ENCODE measurements at regions not wholly inside any gene's neighbourhood (a gene's known extent, or its start where the extent isn't known, plus 50 kb on each side); places are given as distances from the start of the nearest gene placed in this dataset.
A peak's percentile ranks its signal among the peaks of the same experiment; 100 is the strongest.

DNA sequence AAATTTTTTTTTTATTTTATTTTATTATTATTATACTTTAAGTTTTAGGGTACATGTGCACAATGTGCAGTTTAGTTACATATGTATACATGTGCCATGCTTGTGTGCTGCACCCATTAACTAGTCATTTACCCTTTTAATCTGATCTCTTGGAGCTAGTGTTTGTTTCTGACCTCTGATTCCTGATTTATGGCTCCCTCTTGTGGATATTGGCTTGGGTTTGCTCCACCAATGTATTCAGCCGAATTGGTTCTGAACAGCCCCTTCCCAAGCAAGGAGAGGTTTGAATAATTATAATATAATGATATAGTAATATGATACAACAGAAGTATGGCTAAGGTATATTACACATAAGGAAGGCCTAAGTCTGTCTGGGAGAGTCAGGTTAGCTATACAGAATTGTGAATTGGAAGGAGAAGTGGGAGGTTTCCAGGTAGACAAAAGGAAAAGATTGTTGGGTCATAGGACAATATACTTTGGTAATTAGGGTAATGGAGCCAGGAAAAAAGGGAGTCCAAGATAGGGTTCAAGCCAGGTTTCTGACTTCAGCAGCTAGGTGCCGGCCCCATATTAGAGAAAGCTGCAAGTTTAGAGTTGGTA, 53.1 kb upstream of the HMCN1 start:
- TF ChIP-seq, protein P1, sequence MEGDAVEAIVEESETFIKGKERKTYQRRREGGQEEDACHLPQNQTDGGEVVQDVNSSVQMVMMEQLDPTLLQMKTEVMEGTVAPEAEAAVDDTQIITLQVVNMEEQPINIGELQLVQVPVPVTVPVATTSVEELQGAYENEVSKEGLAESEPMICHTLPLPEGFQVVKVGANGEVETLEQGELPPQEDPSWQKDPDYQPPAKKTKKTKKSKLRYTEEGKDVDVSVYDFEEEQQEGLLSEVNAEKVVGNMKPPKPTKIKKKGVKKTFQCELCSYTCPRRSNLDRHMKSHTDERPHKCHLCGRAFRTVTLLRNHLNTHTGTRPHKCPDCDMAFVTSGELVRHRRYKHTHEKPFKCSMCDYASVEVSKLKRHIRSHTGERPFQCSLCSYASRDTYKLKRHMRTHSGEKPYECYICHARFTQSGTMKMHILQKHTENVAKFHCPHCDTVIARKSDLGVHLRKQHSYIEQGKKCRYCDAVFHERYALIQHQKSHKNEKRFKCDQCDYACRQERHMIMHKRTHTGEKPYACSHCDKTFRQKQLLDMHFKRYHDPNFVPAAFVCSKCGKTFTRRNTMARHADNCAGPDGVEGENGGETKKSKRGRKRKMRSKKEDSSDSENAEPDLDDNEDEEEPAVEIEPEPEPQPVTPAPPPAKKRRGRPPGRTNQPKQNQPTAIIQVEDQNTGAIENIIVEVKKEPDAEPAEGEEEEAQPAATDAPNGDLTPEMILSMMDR (IDR thresholded peaks at IDR 0.05; ENCODE audit: low read length) = peak; percentile 52
- TF ChIP-seq EZH2 (optimal IDR thresholded peaks at IDR 0.05; ENCODE audit: low read depth, low read length) = no peak
- Histone ChIP-seq H3K27ac (ENCODE audit: low read length) (no peak overlapping the region), H3K4me2 (ENCODE audit: low read depth, low read length) (no peak overlapping the region), H3K9ac (ENCODE audit: low read length) (no peak overlapping the region), H3K79me2 (ENCODE audit: low read length) (no peaks in the 10 kb centered on the region), H3K27me3 (replicated peaks; ENCODE audit: insufficient read depth, low read length) (no peaks in the 10 kb centered on the region), H3K4me3 (ENCODE audit: low read length) (no peak overlapping the region), H3K4me1 (ENCODE audit: low read length) (no peaks in the 10 kb centered on the region), H3K9me2 (replicated peaks; ENCODE audit: insufficient read depth, low read length) (no peaks in the 10 kb centered on the region), H2AFZ (ENCODE audit: low read length) (no peak overlapping the region), H4K20me1 (ENCODE audit: insufficient read depth, low read length) (no peaks in the 10 kb centered on the region), H3F3A (ENCODE audit: insufficient read depth, low read length) (no peaks in the 10 kb centered on the region), H3K36me3 (replicated peaks; ENCODE audit: insufficient read depth, low read length) (no peaks in the 10 kb centered on the region), H3K9me3 (replicated peaks; ENCODE audit: insufficient read depth, low read length) (no peaks in the 10 kb centered on the region)
- peak; percentile 54 for DNase-seq

DNA sequence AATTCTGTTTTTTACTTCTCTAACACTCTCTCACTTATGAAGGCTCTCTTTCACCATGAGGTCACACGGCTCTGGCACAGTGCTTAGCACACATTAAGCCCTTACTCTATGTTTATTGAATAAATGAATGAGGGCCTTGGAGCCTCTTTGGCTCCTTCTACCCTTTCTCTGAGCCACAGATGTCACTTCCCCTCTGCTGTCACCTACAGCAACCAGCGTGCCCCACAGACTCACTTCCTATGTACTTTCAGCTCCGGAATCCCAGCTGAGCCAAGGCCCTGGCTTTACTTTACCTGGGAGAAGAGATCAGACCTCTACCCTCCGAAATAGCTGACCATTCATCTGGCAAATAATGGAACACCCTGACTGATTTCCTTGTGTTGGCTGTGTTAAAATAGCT, 53.7 kb upstream of the HMCN1 start:
- Histone ChIP-seq H3K9me2 (replicated peaks; ENCODE audit: insufficient read depth, low read length) (no peaks in the 10 kb centered on the region), H3K79me2 (ENCODE audit: low read length) (no peaks in the 10 kb centered on the region), H2AFZ (ENCODE audit: low read length) (no peak overlapping the region), H3K4me3 (ENCODE audit: low read length) (no peak overlapping the region), H3K9ac (ENCODE audit: low read length) (no peak overlapping the region), H4K20me1 (ENCODE audit: insufficient read depth, low read length) (no peaks in the 10 kb centered on the region), H3K9me3 (replicated peaks; ENCODE audit: insufficient read depth, low read length) (no peaks in the 10 kb centered on the region), H3K4me2 (ENCODE audit: low read depth, low read length) (no peak overlapping the region), H3K27me3 (replicated peaks; ENCODE audit: insufficient read depth, low read length) (no peaks in the 10 kb centered on the region), H3K27ac (ENCODE audit: low read length) (no peak overlapping the region), H3F3A (ENCODE audit: insufficient read depth, low read length) (no peaks in the 10 kb centered on the region), H3K4me1 (ENCODE audit: low read length) (no peaks in the 10 kb centered on the region), H3K36me3 (replicated peaks; ENCODE audit: insufficient read depth, low read length) (no peaks in the 10 kb centered on the region)
- DNase-seq = no peak
- no peak for TF ChIP-seq EZH2 (optimal IDR thresholded peaks at IDR 0.05; ENCODE audit: low read depth, low read length)

DNA sequence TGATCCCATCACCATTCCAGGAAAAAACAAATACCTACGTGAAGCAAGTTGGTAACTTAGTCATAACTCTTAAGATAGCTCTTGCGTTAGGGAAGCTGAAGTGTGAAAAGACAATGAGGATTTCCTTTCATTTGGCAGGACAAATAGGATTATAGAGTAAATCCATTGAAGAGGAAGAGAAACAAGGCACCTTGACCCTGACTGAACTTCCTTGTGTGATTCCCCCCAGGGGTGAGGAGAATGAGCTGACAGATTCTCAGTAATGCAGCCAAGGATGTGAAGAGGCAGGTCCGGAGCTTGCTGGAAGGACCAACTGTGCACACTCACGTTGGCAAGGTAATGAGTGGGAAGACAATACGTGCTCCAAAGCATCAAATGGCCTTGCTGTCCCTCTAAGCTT, 55.0 kb upstream of the HMCN1 start:
- Histone ChIP-seq H3K9ac (ENCODE audit: low read length) (no peak overlapping the region), H3K36me3 (replicated peaks; ENCODE audit: insufficient read depth, low read length) (no peaks in the 10 kb centered on the region), H3K27ac (ENCODE audit: low read length) (no peak overlapping the region), H3K79me2 (ENCODE audit: low read length) (no peaks in the 10 kb centered on the region), H3K27me3 (replicated peaks; ENCODE audit: insufficient read depth, low read length) (no peaks in the 10 kb centered on the region), H3F3A (ENCODE audit: insufficient read depth, low read length) (no peaks in the 10 kb centered on the region), H2AFZ (ENCODE audit: low read length) (no peak overlapping the region), H3K4me2 (ENCODE audit: low read depth, low read length) (no peak overlapping the region), H3K9me2 (replicated peaks; ENCODE audit: insufficient read depth, low read length) (no peaks in the 10 kb centered on the region), H3K4me1 (ENCODE audit: low read length) (no peaks in the 10 kb centered on the region), H3K4me3 (ENCODE audit: low read length) (no peak overlapping the region), H4K20me1 (ENCODE audit: insufficient read depth, low read length) (no peaks in the 10 kb centered on the region), H3K9me3 (replicated peaks; ENCODE audit: insufficient read depth, low read length) (no peaks in the 10 kb centered on the region)
- DNase-seq = no peak
- TF ChIP-seq, protein P1 (IDR thresholded peaks at IDR 0.05; ENCODE audit: low read length) = no peak
- TF ChIP-seq EZH2phosphoT487 (IDR thresholded peaks at IDR 0.05; ENCODE audit: low read length) (no peak), EZH2 (optimal IDR thresholded peaks at IDR 0.05; ENCODE audit: low read depth, low read length) (no peak)

DNA sequence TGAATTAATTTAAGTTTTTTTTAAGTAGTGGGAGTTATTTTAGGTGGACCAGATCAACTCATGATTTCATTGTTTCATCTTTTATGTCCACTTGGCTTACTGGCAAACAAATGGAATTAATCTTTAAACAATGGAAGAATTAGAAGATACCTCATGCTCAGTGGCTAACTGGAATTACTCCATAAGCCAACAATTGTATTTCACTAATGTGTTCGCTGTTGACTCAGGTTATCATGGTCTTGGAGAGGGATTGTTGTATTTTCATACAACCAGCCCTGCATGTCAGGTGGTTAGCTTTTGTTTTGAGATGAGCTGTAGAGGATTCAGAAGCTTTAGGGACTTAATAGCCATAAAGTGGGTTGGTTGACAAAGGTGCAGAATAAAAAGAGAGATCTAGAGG, 57.2 kb upstream of the HMCN1 start:
- Histone ChIP-seq H3K36me3 (replicated peaks; ENCODE audit: insufficient read depth, low read length) (no peaks in the 10 kb centered on the region), H3K9me3 (replicated peaks; ENCODE audit: insufficient read depth, low read length) (no peaks in the 10 kb centered on the region), H3K4me3 (ENCODE audit: low read length) (no peak overlapping the region), H3K79me2 (ENCODE audit: low read length) (no peaks in the 10 kb centered on the region), H2AFZ (ENCODE audit: low read length) (no peak overlapping the region), H3F3A (ENCODE audit: insufficient read depth, low read length) (no peaks in the 10 kb centered on the region), H3K27ac (ENCODE audit: low read length) (no peak overlapping the region), H3K9me2 (replicated peaks; ENCODE audit: insufficient read depth, low read length) (no peaks in the 10 kb centered on the region), H3K9ac (ENCODE audit: low read length) (no peak overlapping the region), H3K27me3 (replicated peaks; ENCODE audit: insufficient read depth, low read length) (no peaks in the 10 kb centered on the region), H3K4me1 (ENCODE audit: low read length) (no peaks in the 10 kb centered on the region), H3K4me2 (ENCODE audit: low read depth, low read length) (no peak overlapping the region), H4K20me1 (ENCODE audit: insufficient read depth, low read length) (no peaks in the 10 kb centered on the region)
- no peak for TF ChIP-seq EZH2phosphoT487 (IDR thresholded peaks at IDR 0.05; ENCODE audit: low read length)
- TF ChIP-seq, protein P1 (IDR thresholded peaks at IDR 0.05; ENCODE audit: low read length) = no peak
- no peak for TF ChIP-seq EZH2 (optimal IDR thresholded peaks at IDR 0.05; ENCODE audit: low read depth, low read length)
- no peak for DNase-seq
